ENCODE measurements at regions not wholly inside any gene's neighbourhood (a gene's known extent, or its start where the extent isn't known, plus 50 kb on each side); places are given as distances from the start of the nearest gene placed in this dataset.

DNA sequence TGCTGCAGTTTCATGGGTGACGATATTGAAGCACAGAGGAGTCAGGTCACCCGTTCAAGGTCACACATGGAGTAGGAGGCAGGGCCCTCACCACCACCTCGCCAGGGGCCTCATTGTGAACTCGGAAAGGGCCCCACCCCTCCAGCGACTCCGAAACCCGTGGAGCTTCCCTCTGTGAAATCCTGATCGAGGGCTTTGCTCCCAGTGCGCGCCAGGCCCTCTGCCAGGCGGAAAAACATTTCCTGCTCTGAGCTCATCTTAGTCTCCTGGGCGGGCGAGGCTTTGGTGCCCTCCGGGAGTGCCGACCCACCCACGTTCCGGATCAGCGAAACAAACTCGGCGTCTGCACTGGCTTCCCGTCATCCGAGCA is 75.0 kb upstream of the FCN1 start:
- no peak for TF ChIP-seq POLR2A (IDR thresholded peaks at IDR 0.05)
- TF ChIP-seq, protein P1, sequence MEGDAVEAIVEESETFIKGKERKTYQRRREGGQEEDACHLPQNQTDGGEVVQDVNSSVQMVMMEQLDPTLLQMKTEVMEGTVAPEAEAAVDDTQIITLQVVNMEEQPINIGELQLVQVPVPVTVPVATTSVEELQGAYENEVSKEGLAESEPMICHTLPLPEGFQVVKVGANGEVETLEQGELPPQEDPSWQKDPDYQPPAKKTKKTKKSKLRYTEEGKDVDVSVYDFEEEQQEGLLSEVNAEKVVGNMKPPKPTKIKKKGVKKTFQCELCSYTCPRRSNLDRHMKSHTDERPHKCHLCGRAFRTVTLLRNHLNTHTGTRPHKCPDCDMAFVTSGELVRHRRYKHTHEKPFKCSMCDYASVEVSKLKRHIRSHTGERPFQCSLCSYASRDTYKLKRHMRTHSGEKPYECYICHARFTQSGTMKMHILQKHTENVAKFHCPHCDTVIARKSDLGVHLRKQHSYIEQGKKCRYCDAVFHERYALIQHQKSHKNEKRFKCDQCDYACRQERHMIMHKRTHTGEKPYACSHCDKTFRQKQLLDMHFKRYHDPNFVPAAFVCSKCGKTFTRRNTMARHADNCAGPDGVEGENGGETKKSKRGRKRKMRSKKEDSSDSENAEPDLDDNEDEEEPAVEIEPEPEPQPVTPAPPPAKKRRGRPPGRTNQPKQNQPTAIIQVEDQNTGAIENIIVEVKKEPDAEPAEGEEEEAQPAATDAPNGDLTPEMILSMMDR (IDR thresholded peaks at IDR 0.05) = no peak
